ENCODE measurements at regions not wholly inside any gene's neighbourhood (a gene's known extent, or its start where the extent isn't known, plus 50 kb on each side); places are given as distances from the start of the nearest gene placed in this dataset.

DNA sequence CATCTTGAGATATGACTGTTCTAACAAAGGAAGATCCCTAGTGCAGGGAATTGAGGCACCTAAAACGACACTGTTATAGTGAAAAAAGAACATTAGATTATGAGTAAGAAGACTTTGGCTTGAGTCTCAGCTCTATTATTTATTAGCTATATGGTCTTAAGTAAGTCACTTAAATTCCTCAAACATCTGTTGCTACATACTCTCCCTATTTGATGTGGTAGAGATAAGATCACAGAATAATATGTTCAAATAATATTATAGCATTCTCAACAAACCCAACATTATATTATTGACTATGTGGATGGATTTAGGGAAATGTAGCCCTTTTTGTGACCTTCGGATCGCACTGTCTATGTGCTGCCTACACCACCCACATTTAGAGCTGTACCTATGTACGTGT, 136.9 kb downstream of the P2RY1 start:
- no peak overlapping the region for H3K27ac ChIP-seq (ENCODE audit: low read depth, low read length, poor library complexity, severe bottlenecking)
- no peak for TF ChIP-seq EZH2phosphoT487 (IDR thresholded peaks at IDR 0.05; ENCODE audit: borderline replicate concordance, low read depth, low read length)
- TF ChIP-seq, protein P1, sequence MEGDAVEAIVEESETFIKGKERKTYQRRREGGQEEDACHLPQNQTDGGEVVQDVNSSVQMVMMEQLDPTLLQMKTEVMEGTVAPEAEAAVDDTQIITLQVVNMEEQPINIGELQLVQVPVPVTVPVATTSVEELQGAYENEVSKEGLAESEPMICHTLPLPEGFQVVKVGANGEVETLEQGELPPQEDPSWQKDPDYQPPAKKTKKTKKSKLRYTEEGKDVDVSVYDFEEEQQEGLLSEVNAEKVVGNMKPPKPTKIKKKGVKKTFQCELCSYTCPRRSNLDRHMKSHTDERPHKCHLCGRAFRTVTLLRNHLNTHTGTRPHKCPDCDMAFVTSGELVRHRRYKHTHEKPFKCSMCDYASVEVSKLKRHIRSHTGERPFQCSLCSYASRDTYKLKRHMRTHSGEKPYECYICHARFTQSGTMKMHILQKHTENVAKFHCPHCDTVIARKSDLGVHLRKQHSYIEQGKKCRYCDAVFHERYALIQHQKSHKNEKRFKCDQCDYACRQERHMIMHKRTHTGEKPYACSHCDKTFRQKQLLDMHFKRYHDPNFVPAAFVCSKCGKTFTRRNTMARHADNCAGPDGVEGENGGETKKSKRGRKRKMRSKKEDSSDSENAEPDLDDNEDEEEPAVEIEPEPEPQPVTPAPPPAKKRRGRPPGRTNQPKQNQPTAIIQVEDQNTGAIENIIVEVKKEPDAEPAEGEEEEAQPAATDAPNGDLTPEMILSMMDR (conservative IDR thresholded peaks at IDR 0.05; ENCODE audit: low read length), result no peak
- no peak overlapping the region for H3K4me2 ChIP-seq (ENCODE audit: low read length)
- H3K36me3 ChIP-seq (ENCODE audit: insufficient read depth, low read length), result no peaks in the 10 kb centered on the region
- CTCF ChIA-PET (ENCODE audit: unreplicated experiment), result no interaction called here
- H2AFZ ChIP-seq (ENCODE audit: low read length), result no peak overlapping the region
- BruUV-seq (replicated peaks), result no TSS peak
- no peak overlapping the region for H3K4me3 ChIP-seq (ENCODE audit: low read depth, low read length, poor library complexity, severe bottlenecking)
- POLR2A ChIA-PET, result interaction anchor here (0.7 kb wide), 1 partner anchor 35 kb away, joined by 4 read pairs; no protein-coding TSS in a partner anchor
- H4K20me1 ChIP-seq (ENCODE audit: insufficient read depth, low read length), result no peaks in the 10 kb centered on the region
- H3K9me3 ChIP-seq (ENCODE audit: low read length), result 0 out of 2 replicates have a peak, but pooled peaks cover 2% of the 10 kb centered on the region
- no peak for DNase-seq (ENCODE audit: low spot score)
- no peaks in the 10 kb centered on the region for H3K4me1 ChIP-seq (ENCODE audit: insufficient read depth, low read length, poor library complexity, severe bottlenecking)
- no peaks in the 10 kb centered on the region for H3K9me2 ChIP-seq (ENCODE audit: insufficient read depth, low read length)
- no peaks in the 10 kb centered on the region for H3K79me2 ChIP-seq (ENCODE audit: insufficient read depth, low read depth, low read length)
- intact Hi-C loops (cut with micrococcal nuclease; ENCODE audit: unreplicated experiment), result no loop called here

DNA sequence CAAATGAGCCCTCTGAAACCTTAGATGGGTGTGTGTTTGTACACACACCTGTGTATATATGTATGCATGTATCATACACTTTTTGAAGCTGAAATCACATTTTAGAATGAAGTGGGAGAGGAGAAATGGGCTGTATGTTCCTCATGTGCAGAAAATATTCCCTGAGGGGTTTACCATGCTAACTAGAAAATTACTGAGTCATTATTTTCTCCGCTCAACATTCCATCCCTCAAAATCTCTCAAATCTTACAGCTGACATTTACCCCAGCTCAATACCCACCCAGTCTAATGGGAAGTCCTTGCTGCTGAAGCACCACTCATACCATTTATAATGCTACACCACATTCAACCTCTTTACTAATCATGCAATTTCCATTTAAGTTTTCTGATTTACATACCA, 138.6 kb downstream of the P2RY1 start:
- no peaks in the 10 kb centered on the region for H3K79me2 ChIP-seq (ENCODE audit: insufficient read depth, low read depth, low read length)
- no peaks in the 10 kb centered on the region for H3K36me3 ChIP-seq (ENCODE audit: insufficient read depth, low read length)
- CTCF ChIA-PET (ENCODE audit: unreplicated experiment), result no interaction called here
- POLR2A ChIA-PET, result no interaction called here
- no peak overlapping the region for H3K4me3 ChIP-seq (ENCODE audit: low read depth, low read length, poor library complexity, severe bottlenecking)
- H4K20me1 ChIP-seq (ENCODE audit: insufficient read depth, low read length), result no peaks in the 10 kb centered on the region
- TF ChIP-seq EZH2phosphoT487 (IDR thresholded peaks at IDR 0.05; ENCODE audit: borderline replicate concordance, low read depth, low read length), result no peak
- TF ChIP-seq, protein P1 (conservative IDR thresholded peaks at IDR 0.05; ENCODE audit: low read length), result no peak
- no peak overlapping the region for H2AFZ ChIP-seq (ENCODE audit: low read length)
- BruUV-seq (replicated peaks), result no TSS peak
- intact Hi-C loops (cut with micrococcal nuclease; ENCODE audit: unreplicated experiment), result no loop called here
- DNase-seq (ENCODE audit: low spot score), result no peak
- no peak overlapping the region for H3K27ac ChIP-seq (ENCODE audit: low read depth, low read length, poor library complexity, severe bottlenecking)
- no peaks in the 10 kb centered on the region for H3K9me3 ChIP-seq (ENCODE audit: low read length)
- no peaks in the 10 kb centered on the region for H3K9me2 ChIP-seq (ENCODE audit: insufficient read depth, low read length)
- no peaks in the 10 kb centered on the region for H3K4me1 ChIP-seq (ENCODE audit: insufficient read depth, low read length, poor library complexity, severe bottlenecking)
- no peak overlapping the region for H3K4me2 ChIP-seq (ENCODE audit: low read length)

DNA sequence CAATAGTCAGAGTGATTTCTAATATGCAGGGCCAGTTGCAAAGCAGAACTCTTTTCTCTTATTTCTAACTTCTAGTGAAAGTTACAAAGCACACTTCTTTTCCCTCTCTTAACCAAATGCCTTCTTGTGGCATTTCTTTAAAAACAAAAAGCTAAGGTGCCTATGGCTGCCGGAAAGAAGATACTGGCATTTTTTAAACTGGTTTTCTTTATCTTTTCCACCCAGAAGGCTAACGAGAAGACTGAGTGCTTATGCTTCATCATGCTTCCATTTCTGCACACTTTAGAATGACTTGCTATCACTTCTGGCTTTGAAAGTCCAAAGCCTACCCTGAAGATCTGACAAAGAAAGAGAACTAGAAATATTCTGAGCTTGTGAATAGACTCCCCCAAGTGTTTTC, 141.3 kb downstream of the P2RY1 start:
- POLR2A ChIA-PET, result interaction anchor here (1.8 kb wide), 1 partner anchor 9 kb away, joined by 4 read pairs; no protein-coding TSS in a partner anchor
- Histone ChIP-seq H3K9me2 (ENCODE audit: insufficient read depth, low read length) (no peaks in the 10 kb centered on the region), H3K4me2 (ENCODE audit: low read length) (no peak overlapping the region), H3K27ac (ENCODE audit: low read depth, low read length, poor library complexity, severe bottlenecking) (no peak overlapping the region), H3K4me1 (ENCODE audit: insufficient read depth, low read length, poor library complexity, severe bottlenecking) (no peaks in the 10 kb centered on the region), H3K4me3 (ENCODE audit: low read depth, low read length, poor library complexity, severe bottlenecking) (no peak overlapping the region), H3K36me3 (ENCODE audit: insufficient read depth, low read length) (no peaks in the 10 kb centered on the region), H4K20me1 (ENCODE audit: insufficient read depth, low read length) (no peaks in the 10 kb centered on the region), H2AFZ (ENCODE audit: low read length) (no peak overlapping the region), H3K79me2 (ENCODE audit: insufficient read depth, low read depth, low read length) (no peaks in the 10 kb centered on the region), H3K9me3 (ENCODE audit: low read length) (no peaks in the 10 kb centered on the region)
- CTCF ChIA-PET (ENCODE audit: unreplicated experiment), result no interaction called here
- DNase-seq (ENCODE audit: low spot score), result no peak
- BruUV-seq (replicated peaks), result no TSS peak
- intact Hi-C loops (cut with micrococcal nuclease; ENCODE audit: unreplicated experiment), result no loop called here
- no peak for TF ChIP-seq EZH2phosphoT487 (IDR thresholded peaks at IDR 0.05; ENCODE audit: borderline replicate concordance, low read depth, low read length)
- TF ChIP-seq, protein P1 (conservative IDR thresholded peaks at IDR 0.05; ENCODE audit: low read length), result no peak

Measured in OCI-LY7 (cell line).